NCI-H2171 (cell line): ENCODE measurements at regions not wholly inside any gene's neighbourhood (a gene's known extent, or its start where the extent isn't known, plus 50 kb on each side); places are given as distances from the start of the nearest gene placed in this dataset.

Experiments
- DNase-seq: peaks from one replicate; lab custom pipeline; 2025; lab: John Stamatoyannopoulos, UW

DNA sequence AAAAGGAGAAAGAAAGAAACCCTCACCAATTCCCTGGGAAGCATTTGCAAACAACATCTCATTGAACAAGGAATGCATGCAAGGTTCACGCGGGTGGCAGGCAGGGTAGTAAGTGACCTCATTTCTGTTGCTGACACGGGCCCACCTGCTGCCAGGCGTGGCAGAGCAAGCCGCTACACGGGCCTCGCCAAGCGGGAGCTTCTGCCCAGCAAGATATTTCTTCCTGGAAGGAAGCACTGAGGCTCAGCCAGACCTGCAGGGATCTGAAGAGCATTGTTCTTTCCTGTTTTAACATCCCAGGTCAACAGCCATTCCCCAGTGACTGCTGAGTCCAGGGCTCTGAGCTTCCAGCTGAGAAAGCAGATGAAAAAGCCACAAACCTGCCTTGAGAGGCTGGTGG lies 91.9 kb upstream of the IGSF21 start:
- no peak for DNase-seq

DNA sequence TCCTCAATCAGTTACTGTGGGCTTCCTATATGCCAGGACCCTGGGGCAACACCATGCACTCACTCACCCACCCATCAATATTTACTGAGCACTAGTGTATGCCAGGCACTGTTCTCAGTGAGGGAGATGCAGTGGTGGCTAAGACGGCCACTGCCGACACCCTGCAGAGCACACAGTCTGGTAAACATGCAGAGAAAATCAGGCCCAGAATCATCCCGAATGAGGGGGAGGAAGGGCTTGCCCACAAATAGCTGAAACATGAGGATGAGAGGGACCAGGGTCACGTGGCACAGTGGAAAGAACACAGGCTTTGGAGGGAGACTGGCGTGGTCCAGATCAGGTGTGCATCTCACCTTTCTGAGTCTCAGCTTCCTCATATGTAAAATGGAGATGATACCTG lies 89.2 kb upstream of the IGSF21 start:
- DNase-seq: no peak

DNA sequence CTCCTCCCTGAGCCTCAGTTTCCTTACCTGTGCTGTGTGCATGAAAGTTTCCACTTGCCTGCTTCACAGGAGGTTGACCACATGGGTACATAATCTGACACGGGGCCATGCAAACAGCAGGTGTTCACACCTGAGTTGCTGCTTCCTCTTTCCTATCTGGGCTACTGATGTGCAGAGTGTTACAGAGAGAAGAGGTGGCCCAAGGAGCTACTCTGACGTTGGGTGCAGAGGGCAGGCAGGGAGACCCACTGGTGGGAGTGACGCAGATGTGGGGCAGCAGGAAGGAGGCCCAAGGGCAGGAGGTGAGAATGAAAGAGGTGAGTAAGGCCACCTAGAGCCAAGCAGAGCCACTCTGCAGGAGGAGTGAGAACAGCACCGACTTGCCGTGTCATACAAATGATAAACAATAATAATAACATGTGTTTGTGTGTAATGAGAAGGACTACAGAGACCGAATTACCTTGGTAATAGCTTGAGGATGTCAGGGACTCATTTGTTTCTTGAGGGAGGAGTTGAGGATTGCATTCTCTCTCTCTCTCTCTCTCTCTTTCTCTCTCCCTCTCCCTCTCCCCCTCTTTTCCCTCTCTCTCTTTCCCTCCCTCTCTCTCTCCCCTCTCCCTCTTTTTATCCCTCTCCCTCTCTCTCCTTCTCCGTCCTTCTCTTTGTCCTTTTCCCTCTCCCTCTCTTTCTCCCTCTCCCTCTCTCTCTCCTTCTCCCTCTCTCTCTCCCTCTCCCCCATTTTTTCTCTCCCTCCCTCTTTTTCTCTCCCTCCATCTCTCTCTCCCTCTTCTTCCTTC lies 87.4 kb upstream of the IGSF21 start:
- DNase-seq: no peak

DNA sequence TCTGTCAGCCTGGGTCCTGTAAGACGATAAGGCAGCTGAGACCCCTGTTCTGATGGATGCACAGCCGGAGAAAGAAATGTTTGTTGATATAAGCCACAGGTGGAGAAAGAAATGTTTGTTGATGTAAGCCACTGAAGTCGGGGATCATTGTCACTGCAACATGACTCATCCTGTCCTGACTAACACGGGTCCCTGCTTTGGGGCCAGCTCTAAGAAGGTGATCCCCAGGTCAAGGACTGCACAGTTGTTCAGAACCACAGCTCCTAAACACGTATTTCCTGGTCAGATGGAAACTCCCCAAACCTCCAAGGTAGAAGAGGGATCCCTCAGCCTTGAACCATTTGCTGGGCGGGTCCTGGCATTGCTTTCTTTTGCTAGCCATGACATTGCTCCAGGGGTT lies 86.4 kb upstream of the IGSF21 start:
- no peak for DNase-seq

DNA sequence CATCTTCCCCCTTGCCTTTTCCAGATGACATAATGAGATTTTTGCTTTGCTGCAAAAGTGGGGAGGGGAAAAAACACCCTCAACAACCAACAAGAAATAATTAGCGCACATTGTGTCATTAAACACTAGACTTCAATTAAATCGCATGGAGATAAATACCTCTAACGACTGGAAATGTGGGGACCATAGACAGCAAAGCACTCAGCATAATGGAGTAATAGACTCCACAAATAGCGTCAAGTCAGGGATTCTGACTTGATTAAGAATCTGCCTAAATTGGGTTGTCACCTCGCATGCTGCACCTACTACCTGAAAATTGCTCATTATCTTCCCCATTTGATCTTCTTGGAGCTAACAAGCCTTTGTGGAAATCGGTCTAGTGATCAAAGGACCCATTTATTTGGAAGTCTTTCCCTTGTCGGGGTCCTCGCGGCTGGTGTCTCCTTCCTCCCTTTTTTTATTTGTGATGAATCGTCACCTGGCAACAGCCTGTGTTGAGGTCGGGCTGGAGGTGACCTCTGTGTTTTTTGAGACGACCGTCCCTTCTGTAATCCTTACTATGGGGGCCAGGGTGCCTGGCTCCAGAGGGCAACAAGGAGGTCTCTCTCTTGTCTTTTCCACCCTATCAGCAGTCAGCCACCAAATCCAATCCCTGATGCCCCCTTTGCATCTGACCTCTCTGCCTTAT lies 75.3 kb upstream of the IGSF21 start:
- no peak for DNase-seq

DNA sequence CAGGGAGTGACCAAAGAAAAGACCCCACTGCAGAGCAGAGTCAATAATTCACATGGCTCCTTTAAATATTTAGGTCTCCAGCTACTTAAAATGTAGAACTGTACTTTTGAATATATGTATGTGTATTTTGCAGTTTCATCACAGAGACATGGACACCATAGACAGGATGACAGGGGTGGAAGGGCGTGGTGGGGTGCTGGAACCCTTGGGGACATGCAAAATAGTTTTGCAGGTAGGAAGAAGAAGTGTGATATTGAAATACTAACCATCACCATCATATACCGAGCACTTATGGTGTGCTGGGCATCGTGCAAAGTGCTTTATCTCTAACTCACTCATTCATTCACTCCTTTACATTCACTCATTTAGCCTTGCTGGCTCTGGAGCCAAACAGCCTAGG lies 72.5 kb upstream of the IGSF21 start:
- DNase-seq: no peak

DNA sequence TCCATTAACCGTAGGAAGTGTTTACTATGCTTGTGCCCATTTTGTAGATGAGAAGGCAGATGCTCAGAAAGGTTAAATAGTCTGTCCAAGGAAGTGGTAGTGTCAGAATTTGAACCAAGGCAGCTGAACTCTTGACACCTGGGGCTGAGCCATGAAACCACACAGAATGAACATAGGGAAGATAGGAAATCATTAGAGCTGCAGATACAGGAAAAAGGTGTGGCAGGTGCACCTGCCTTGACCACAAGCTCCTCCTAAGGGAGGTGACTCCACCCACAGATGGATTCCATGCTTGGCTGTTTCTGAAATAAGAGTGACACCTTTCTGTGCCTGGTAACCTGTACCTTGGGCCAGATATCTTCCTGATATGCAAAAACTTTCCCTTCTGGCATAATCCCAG lies 69.9 kb upstream of the IGSF21 start:
- no peak for DNase-seq

DNA sequence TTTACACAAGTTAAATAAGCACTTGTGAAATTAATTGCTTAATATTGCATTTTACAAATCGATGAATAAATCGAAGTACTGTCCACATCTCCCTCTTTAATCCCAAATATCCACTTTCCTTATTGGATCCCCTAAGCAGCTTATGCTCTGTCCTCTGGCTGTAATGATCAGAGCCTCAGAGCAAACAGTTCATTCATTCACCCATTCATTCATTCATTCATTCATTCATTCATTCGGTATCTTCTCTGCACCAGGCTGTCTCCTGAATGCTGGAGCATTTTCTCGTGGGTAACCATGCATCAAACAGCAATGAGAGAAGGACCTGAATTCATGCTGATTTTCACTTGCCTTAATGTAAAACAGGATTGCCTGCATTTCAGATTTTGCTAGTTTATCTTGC lies 69.5 kb upstream of the IGSF21 start:
- no peak for DNase-seq

DNA sequence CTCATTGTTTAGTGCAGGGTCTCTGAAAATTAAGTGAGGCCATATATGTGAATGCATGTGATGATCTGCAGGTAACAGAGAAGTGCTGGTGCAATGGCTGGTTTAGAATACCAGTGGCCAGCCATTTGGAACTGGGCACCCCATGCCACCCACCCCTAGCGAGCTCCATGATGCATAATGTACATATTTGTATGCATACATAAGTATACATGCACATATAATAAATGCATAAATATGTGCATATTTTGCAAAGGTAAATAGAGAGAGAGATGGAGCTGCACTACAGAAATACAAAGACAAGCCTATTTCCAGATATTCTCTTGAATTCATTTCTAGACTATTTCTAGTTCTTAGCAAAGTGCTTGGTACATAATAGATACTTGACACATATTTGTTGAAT lies 68.5 kb upstream of the IGSF21 start:
- no peak for DNase-seq

DNA sequence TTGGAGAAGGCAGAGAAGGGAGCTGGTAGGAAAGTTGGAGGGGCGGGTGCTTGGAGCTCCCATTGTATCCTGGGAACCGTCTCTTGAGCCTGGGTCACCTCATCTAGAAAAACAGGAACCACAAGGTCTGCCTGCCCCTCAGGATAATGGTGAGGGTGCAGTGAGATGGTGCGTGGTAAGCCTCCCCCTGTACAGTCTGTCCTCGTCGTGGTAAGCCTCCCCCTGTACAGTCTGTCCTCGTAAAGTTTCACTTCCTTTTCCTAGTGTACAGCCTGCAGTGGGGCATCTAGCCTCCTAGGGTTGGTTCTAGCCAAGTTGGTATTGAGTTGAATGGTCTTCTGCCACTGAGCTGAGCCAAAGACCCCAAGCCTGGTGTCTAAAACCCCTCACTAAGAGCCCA lies 66.5 kb upstream of the IGSF21 start:
- DNase-seq: no peak

DNA sequence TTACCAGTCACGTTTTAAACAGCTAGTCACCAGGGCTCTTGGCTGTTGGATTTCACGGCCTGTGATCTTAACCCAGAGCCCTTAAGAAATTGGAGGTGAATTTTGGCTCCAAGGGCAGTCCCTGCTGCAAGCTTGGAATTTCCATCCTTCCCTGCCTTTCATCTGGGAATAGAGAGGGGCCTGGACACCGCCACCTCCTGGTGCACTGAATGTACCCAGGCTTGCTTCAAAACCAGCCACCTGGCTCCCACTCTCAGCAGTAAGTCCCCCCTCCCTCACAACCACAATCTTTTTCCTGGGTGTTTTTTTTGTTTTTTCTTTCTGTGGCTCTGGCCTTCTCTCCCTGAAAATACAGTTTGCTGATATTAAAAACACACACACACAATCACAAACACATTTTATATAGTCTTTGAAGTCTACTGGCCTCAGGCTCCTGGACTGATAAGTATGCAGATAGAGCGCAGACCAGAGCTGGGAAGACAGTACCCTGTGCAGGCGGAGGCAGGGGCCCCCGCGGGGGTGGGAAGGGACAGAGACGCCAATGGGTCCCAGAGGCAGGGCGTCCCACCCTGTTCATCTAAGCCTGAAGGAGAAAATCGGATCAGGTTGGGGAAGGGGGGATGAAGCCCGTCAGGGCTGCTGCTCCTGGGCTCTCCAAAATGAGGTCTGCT lies 65.8 kb upstream of the IGSF21 start:
- no peak for DNase-seq

DNA sequence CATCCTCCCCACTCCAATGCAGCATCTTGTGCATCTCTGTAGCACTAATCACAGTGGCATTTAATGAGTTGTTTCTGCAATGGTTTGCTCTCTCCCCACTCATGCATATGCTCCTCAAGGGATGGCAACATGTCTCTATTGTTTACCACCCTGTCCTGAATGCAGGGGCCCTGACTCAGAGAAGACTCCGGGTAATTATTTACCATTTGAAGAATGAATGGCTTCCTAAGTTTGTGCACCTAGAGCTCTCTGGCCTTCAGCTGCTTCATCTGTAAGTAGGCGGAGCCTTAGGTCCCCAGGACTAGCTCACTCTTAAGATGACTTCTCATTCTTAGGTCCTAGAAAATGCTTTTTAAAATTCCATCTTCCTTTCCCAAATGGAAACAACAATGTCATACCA lies 63.7 kb upstream of the IGSF21 start:
- no peak for DNase-seq

DNA sequence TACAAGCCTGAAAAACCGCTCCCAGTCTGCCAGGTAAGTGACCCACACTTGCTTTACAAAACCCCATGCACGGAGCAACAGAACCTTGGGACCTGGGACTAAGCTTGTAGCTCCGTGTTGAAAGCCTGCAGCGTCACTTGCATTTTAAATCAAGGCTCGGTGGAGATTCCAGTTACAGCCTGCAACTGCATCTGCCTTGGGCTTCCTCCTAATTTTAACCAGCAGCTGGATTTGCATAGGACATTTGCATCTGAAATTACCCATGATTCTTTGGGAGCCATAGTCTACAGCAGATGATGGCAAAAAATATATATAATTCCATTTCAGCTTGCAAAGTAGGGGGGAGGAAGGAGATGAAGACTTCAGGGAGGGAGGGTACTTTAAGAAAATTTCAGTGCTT lies 62.4 kb upstream of the IGSF21 start:
- DNase-seq: no peak

DNA sequence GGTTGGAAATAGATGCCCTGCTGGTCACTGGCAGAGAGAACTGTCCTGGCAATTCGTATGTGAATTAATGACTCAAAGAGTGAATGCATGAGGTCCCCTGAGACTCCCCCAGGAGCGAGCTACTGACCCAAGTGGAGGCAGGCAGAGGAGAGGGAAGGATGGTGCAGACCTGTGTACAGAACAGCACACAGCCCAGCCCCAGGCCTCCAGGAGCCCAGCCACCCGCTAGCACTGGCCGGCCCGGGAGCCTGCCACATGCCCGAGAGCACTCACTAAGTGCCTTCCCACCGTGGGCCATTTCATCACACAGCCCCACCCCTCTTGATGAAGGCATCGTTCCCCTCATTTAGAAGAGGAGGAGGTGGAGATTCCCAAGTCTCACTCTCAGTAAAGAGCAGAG lies 62.0 kb upstream of the IGSF21 start:
- DNase-seq: no peak

DNA sequence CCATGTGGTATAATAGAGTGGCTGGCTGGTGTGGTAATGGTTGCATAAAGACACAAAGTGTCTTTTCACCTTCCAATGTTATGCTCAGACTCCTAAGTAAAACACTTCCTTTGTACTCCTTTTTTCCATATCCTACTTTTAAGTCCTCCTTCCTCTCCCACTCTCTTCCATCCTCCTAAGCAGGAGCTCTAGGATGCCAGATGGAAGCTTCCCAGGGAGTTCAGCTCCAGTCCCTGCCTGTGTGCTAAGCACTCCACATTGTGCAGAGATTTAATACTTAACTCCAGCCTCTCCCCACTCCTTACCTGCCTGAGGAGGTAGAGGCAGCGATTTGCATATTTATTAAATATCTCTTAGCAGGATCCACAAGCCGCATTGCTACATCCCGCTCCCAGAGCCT lies 60.5 kb upstream of the IGSF21 start:
- no peak for DNase-seq

DNA sequence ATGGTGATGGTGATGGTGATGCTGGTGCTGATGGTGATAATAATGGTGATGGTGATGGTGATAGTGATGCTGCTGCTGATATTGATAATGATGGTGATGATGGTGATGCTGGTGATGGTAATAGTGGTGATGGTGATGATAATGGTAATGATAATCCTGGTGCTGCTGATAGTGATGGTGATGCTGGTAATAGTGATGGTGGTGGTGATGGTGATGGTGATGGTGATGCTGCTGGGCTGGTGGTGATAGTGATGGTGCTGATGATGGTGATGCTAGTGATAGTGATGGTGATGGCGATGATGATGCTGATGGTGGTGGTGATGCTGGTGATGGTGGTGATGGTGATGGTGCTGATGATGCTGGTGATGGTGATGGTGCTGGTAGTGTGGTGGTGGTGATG lies 58.4 kb upstream of the IGSF21 start:
- DNase-seq: no peak

DNA sequence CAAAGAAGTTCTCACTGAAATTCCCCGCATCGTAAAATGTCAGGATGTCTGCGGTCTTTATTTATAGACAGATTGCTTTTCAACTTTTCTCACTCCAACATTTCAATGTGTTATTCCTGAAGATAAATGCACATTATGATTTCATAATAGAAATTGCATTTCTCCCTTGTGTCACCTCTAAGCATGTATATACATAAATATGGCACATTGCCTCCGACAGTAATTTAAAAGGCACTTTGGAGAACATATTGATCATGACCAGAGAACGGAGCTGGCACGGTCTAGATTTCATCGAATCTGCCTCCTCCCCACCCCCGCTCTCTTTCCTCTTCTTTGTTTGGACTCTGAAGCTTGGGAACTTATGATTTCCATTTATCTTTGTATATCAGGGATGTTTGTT lies 54.9 kb upstream of the IGSF21 start:
- DNase-seq: no peak

DNA sequence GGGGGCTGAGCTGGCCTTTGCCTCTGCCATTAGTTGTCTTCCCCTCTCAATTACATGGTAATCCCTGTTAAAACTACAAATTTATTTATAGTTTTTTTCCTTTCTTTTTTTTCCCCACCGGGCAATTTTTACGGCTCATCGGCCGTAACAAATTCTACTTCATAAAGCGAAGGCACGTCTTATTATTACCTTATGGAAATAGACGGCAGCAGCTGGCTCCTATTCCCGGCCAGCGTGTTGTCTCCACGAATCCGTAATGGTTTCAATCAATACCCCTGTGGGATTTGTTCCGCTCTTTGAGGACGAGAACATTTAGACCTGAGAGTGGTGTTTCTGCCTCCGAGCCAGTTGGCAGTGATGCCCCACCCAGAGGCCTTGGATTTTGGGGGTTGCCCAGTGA lies 52.4 kb upstream of the IGSF21 start:
- no peak for DNase-seq

DNA sequence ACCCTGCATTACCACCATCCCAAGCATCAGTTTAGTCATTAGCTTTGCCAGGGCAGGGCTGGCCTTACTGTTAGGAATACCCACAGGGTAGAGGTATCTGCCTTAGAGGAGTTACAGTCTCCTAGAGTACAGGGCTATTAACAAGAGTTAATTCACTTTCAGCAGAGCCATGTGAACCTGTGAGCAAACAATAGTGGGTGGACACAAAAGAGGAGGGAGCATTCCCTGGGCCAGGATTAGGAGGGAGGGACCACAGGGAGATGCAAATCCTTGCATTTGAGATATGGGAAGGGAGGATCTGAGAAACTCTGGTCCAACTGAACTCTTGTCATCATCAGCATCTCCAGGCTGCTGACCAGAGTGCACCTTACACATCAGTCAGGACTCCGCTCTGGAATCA lies 51.1 kb upstream of the IGSF21 start:
- no peak for DNase-seq

DNA sequence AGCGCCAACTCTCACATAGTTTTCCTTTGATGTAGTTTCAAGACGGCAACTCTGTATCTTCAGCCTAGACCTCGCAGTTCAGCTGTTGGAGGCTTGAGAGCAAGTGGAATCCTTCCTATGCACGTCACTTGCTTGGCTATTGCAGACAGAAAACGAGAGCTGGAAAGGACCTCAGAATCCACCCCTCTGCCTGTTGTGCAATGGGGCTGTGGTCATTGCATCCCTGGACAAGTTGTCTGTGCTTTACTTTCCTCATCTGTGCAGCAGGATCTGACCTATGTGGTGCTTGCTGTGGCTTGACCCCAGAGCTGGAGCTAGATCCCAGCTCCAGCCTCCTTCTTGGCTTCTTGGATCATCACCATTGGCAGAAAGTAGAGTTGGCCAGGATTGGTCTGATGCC lies 50.0 kb upstream of the IGSF21 start:
- DNase-seq: no peak
